SK-N-SH (cell line): ENCODE measurements at regions not wholly inside any gene's neighbourhood (a gene's known extent, or its start where the extent isn't known, plus 50 kb on each side); places are given as distances from the start of the nearest gene placed in this dataset.

Source experiments
- CTCF ChIA-PET: fragments of 300-600, 350-600 bp; formaldehyde crosslinking; extraction: SDS; loops from one replicate; lab custom pipeline; 2021; lab: Yijun Ruan, JAX
- POLR2A ChIA-PET: fragments of 350-600 bp; sonication (Branson Sonifier 250); formaldehyde crosslinking; extraction: SDS; loops from one replicate; lab custom pipeline; 2020; ENCODE audit warnings: antibody characterized with exemption, inconsistent platforms; lab: Yijun Ruan, JAX
- DNase-seq: peaks from one replicate; pipeline ENCODE4 v3.0.0; 2012
- H2AFZ ChIP-seq: fragments of 200-600 bp; sonication (generic); 2 replicates; pipeline ENCODE4 v1.8.1; 2016; ENCODE audit warnings: antibody characterized with exemption, mild to moderate bottlenecking, low read depth
- H3F3A ChIP-seq: fragments of 200-600 bp; sonication (generic); replicated peaks from 2 replicates; pipeline ENCODE3; 2016; ENCODE audit warnings: antibody characterized with exemption, mild to moderate bottlenecking; ENCODE audit not compliant: insufficient read depth
- H3K27ac ChIP-seq, 2 experiments: fragments of 200-500 bp in 1 of 2; fragments of 200-600 bp in 1 of 2; sonication (Bioruptor generic) in 1 of 2; sonication (generic), shearing (Covaris generic) in 1 of 2; 2 replicates each; pipeline versions ENCODE4 v1.5.1 to v1.6.1; 2014 to 2016; ENCODE audit warnings: low read depth in 2 of 2, inconsistent platforms in 1 of 2, low read length in 1 of 2, mild to moderate bottlenecking in 1 of 2, mixed read lengths in 1 of 2
- H3K27me3 ChIP-seq: fragments of 200-600 bp; sonication (generic), shearing (Covaris generic); 2 replicates; pipeline ENCODE4 v1.6.1; 2016; ENCODE audit warnings: mixed run types; ENCODE audit not compliant: insufficient read depth
- H3K36me3 ChIP-seq, 2 experiments: fragments of 200-500 bp in 1 of 2; fragments of 200-600 bp in 1 of 2; sonication (Bioruptor generic) in 1 of 2; sonication (generic) in 1 of 2; replicated peaks in 1 of 2; 2 replicates each; pipeline versions ENCODE3 to v1.5.1; 2014 to 2016; ENCODE audit warnings: low read length in 1 of 2, mild to moderate bottlenecking in 1 of 2; ENCODE audit not compliant: insufficient read depth in 2 of 2, control insufficient read depth in 1 of 2
- H3K4me1 ChIP-seq, 2 experiments: fragments of 200-500 bp in 1 of 2; fragments of 200-600 bp in 1 of 2; sonication (Bioruptor generic) in 1 of 2; sonication (generic), shearing (Covaris generic) in 1 of 2; 2 replicates each; pipeline versions ENCODE4 v1.5.1 to v1.6.1; 2014 to 2016; ENCODE audit warnings: low read depth in 1 of 2, low read length in 1 of 2, mixed run types in 1 of 2; ENCODE audit not compliant: insufficient read depth in 2 of 2, control insufficient read depth in 1 of 2
- H3K4me2 ChIP-seq: fragments of 200-600 bp; sonication (generic), shearing (Covaris generic); 2 replicates; pipeline ENCODE4 v1.6.1; 2017; ENCODE audit warnings: mixed run types
- H3K4me3 ChIP-seq, 2 experiments: fragments of 200-500 bp in 1 of 2; fragments of 200-600 bp in 1 of 2; sonication (Bioruptor generic) in 1 of 2; sonication (generic), shearing (Covaris generic) in 1 of 2; 2 replicates each; pipeline versions ENCODE4 v1.5.1 to v1.8.1; 2014 to 2016; ENCODE audit warnings: low read depth in 2 of 2, inconsistent platforms in 1 of 2, low read length in 1 of 2, mild to moderate bottlenecking in 1 of 2, mixed read lengths in 1 of 2, moderate library complexity in 1 of 2
- H3K79me2 ChIP-seq: fragments of 200-600 bp; sonication (generic); 2 replicates; pipeline ENCODE4 v1.8.1; 2017; ENCODE audit warnings: mild to moderate bottlenecking; ENCODE audit not compliant: insufficient read depth
- H3K9ac ChIP-seq: fragments of 200-600 bp; sonication (generic); 2 replicates; pipeline ENCODE4 v1.6.1; 2017; ENCODE audit warnings: mixed run types
- H3K9me2 ChIP-seq: fragments of 200-600 bp; sonication (generic); 2 replicates; pipeline ENCODE4 v1.6.1; 2017; ENCODE audit warnings: mixed run types
- H3K9me3 ChIP-seq: fragments of 200-600 bp; sonication (generic); 2 replicates; pipeline ENCODE4 v1.6.1; 2017; ENCODE audit warnings: mixed run types, mild to moderate bottlenecking, moderate library complexity
- H4K20me1 ChIP-seq: fragments of 200-600 bp; sonication (generic); 2 replicates; pipeline ENCODE4 v1.6.1; 2017; ENCODE audit warnings: mild to moderate bottlenecking, mixed run types; ENCODE audit not compliant: insufficient read depth
- EP300 ChIP-seq, 2 experiments: IDR thresholded peaks; 2 replicates each; pipeline versions ENCODE4 v1.4.0 to v1.6.1; 2012; ENCODE audit warnings: borderline replicate concordance in 1 of 2, low read depth in 1 of 2, low read length in 1 of 2
- EZH2phosphoT487 ChIP-seq: fragments of 200-600 bp; sonication (generic); IDR thresholded peaks from 2 replicates; pipeline ENCODE4 v1.6.1; 2017; ENCODE audit warnings: low read depth, mixed run types, mild to moderate bottlenecking, antibody characterized with exemption, moderate library complexity, borderline replicate concordance
- GABPA ChIP-seq: IDR thresholded peaks from 2 replicates; pipeline ENCODE4 v1.4.0; 2012; ENCODE audit warnings: low read depth, mild to moderate bottlenecking
- GATA2 ChIP-seq: sonication (generic); formaldehyde crosslinking; IDR thresholded peaks from 2 replicates; pipeline ENCODE4 v1.5.0; 2020; ENCODE audit warnings: mild to moderate bottlenecking, missing genetic modification reagents
- NFIC ChIP-seq: IDR thresholded peaks from 2 replicates; pipeline ENCODE4 v1.4.0; 2012; ENCODE audit warnings: borderline replicate concordance
- PBX3 ChIP-seq: IDR thresholded peaks from 2 replicates; pipeline ENCODE4; 2012
- RCOR1 ChIP-seq: fragments of 150-350 bp; IDR thresholded peaks from 2 replicates; pipeline ENCODE4 v1.6.1; 2017; ENCODE audit warnings: antibody characterized with exemption, low read length
- REST ChIP-seq: IDR thresholded peaks from 2 replicates; pipeline ENCODE4 v1.6.1; 2012; ENCODE audit warnings: mild to moderate bottlenecking, low read depth, low read length, moderate library complexity
- RFX5 ChIP-seq: IDR thresholded peaks from 2 replicates; pipeline ENCODE4 v1.6.1; 2012; ENCODE audit warnings: mild to moderate bottlenecking, improper control_type of control experiment, low read length
- RXRA ChIP-seq: IDR thresholded peaks from 2 replicates; pipeline ENCODE4 v1.4.0; 2012; ENCODE audit warnings: low read depth, mild to moderate bottlenecking, borderline replicate concordance
- USF1 ChIP-seq: IDR thresholded peaks from 2 replicates; pipeline ENCODE4 v1.4.0; 2012; ENCODE audit warnings: low read depth, borderline replicate concordance
- WGBS: methylation state at CpG from one replicate; pipeline ENCODE4 v1.1.6; 2017; ENCODE audit warnings: low lambda C conversion rate; 5-methylcytosine and 5-hydroxymethylcytosine counted together

GRCh38 chr5:174609116-174609515 lies 115.3 kb upstream of the MSX2 start:
- POLR2A ChIA-PET, result no interaction called here
- H2AFZ ChIP-seq, result no peak overlapping the region

GRCh38 chr5:174610968-174611367 lies 113.4 kb upstream of the MSX2 start:
- Histone ChIP-seq H3K9me3 (no peaks in the 10 kb centered on the region), H3K4me2 (no peak overlapping the region), H3F3A (no peaks in the 10 kb centered on the region), H3K4me1 (peaks cover 0 to 9% of the 10 kb centered on the region in 2 experiments; a peak in 1 of 4 replicates), H3K9ac (no peak overlapping the region), H3K27me3 (no peaks in the 10 kb centered on the region), H3K9me2 (no peaks in the 10 kb centered on the region), H4K20me1 (no peaks in the 10 kb centered on the region), H3K79me2 (no peaks in the 10 kb centered on the region), H2AFZ (no peak overlapping the region), H3K36me3 (no peaks in the 10 kb centered on the region), H3K4me3 (no peak overlapping the region), H3K27ac (no peak overlapping the region)
- WGBS, result 74% methylated on average over 8 of the region's 8 CpGs
- no peak for DNase-seq
- TF ChIP-seq EP300 (IDR thresholded peaks at IDR 0.05; ENCODE audit: borderline replicate concordance in 1 of 2, low read depth in 1 of 2, low read length in 1 of 2) (no peak), EZH2phosphoT487 (no peak), RFX5 (no peak), GATA2 (no peak), RCOR1 (no peak), GABPA (no peak), USF1 (no peak), REST (no peak)
- POLR2A ChIA-PET, result no interaction called here
- CTCF ChIA-PET, result no interaction called here

More at GRCh38 chr5:174609116-174609515, 115.3 kb upstream of the MSX2 start:
- H3K9me2 ChIP-seq, result no peaks in the 10 kb centered on the region
- H3K9ac ChIP-seq, result no peak overlapping the region
- TF ChIP-seq NFIC, result no peak
- TF ChIP-seq PBX3, result no peak
- TF ChIP-seq RXRA, result no peak
- no peak overlapping the region for H3K4me3 ChIP-seq
- no peaks in the 10 kb centered on the region for H3K9me3 ChIP-seq
- no peaks in the 10 kb centered on the region for H3K79me2 ChIP-seq
- CTCF ChIA-PET, result interaction anchor here (0.9 to 1.6 kb wide), 2 partner anchors 38 to 144 kb away, joined by 3 read pairs; no protein-coding TSS in a partner anchor
- no peaks in the 10 kb centered on the region for H3F3A ChIP-seq
- H3K27me3 ChIP-seq, result no peaks in the 10 kb centered on the region
- H3K27ac ChIP-seq, result no peak overlapping the region
- 85% methylated on average over 7 of the region's 14 CpGs for WGBS
- no peak for DNase-seq
- H4K20me1 ChIP-seq, result no peaks in the 10 kb centered on the region
- H3K36me3 ChIP-seq, result no peaks in the 10 kb centered on the region
- H3K4me1 ChIP-seq, result peaks cover 0 to 9% of the 10 kb centered on the region in 2 experiments; a peak in 1 of 4 replicates
- no peak overlapping the region for H3K4me2 ChIP-seq
